Prostate gland (tissue), 2 donors: ENCODE measurements at regions not wholly inside any gene's neighbourhood (a gene's known extent, or its start where the extent isn't known, plus 50 kb on each side); places are given as distances from the start of the nearest gene placed in this dataset.

Experiments
- DNase-seq: peaks from one replicate; pipeline ENCODE4 v3.0.0-alpha.2; 2019; ENCODE audit warnings: low spot score
- H3K27ac ChIP-seq, 2 donors: fragments of 200-600 bp; sonication (generic); 2 replicates each; pipeline ENCODE4 v1.5.1; 2017 to 2019
- H3K27me3 ChIP-seq: fragments of 200-600 bp; sonication (generic); replicated peaks from 2 replicates; pipeline ENCODE4 v1.5.1; 2019; ENCODE audit not compliant: insufficient read depth
- H3K36me3 ChIP-seq, 2 donors: fragments of 200-600 bp; sonication (generic); 1 replicate in 1 of 2; 2 replicates in 1 of 2; pipeline versions ENCODE4 v1.5.1 to v1.8.1; 2017 to 2019
- H3K4me1 ChIP-seq: fragments of 200-600 bp; sonication (generic); replicated peaks from 2 replicates; pipeline ENCODE4 v1.5.1; 2019
- H3K4me3 ChIP-seq, 2 donors: fragments of 200-600 bp; sonication (generic); 2 replicates each; pipeline ENCODE4 v1.5.1; 2017 to 2019
- H3K9me3 ChIP-seq: fragments of 200-600 bp; sonication (generic); 2 replicates; pipeline ENCODE4 v1.5.1; 2017
- CTCF ChIP-seq, 4 experiments: fragments of 200-600 bp in 2 of 4; fragments of 450-650 bp in 2 of 4; sonication (generic) in 2 of 4; IDR thresholded peaks; 1 replicate in 3 of 4; 2 replicates in 1 of 4; pipeline ENCODE4 v1.5.1; 2016 to 2019; ENCODE audit warnings: antibody characterized with exemption in 4 of 4, mild to moderate bottlenecking in 2 of 4, moderate library complexity in 2 of 4
- POLR2A ChIP-seq: fragments of 450-650 bp; IDR thresholded peaks from one replicate; pipeline ENCODE4 v1.6.1; 2016; ENCODE audit warnings: antibody characterized with exemption, mild to moderate bottlenecking
- POLR2AphosphoS5 ChIP-seq: sonication (generic); formaldehyde crosslinking; IDR thresholded peaks from one replicate; pipeline ENCODE4 v1.6.1; 2017; ENCODE audit warnings: antibody characterized with exemption
- WGBS: methylation state at CpG from one replicate; pipeline ENCODE4 v1.1.5; 2018; 5-methylcytosine and 5-hydroxymethylcytosine counted together
- intact Hi-C: fragments of 100-400 bp; cut with DNase I; formaldehyde crosslinking; loops from one replicate; pipeline ENCODE4 v1.14.2; 2022

- no peaks in the 10 kb centered on the region for H3K4me1 ChIP-seq
- intact Hi-C loops, result no loop called here
- TF ChIP-seq POLR2AphosphoS5, result no peak
- no peak for TF ChIP-seq POLR2A
- no peak for TF ChIP-seq CTCF (IDR thresholded peaks at IDR 0.05)
- 63% methylated on average over 8 of the region's 8 CpGs for WGBS
- no peaks in the 10 kb centered on the region for H3K9me3 ChIP-seq
- no peak for DNase-seq
- H3K4me3 ChIP-seq, result no peak overlapping the region
- no peak overlapping the region for H3K27ac ChIP-seq
- no peaks in the 10 kb centered on the region for H3K36me3 ChIP-seq
- no peaks in the 10 kb centered on the region for H3K27me3 ChIP-seq
Observed at GRCh38 chr18:78918707-78919106, 60.9 kb upstream of the SALL3 start.

- Histone ChIP-seq H3K9me3 (no peaks in the 10 kb centered on the region), H3K4me3 (no peak overlapping the region), H3K27ac (no peak overlapping the region), H3K27me3 (no peaks in the 10 kb centered on the region), H3K36me3 (no peaks in the 10 kb centered on the region), H3K4me1 (no peaks in the 10 kb centered on the region)
- WGBS, result 86% methylated on average over 5 of the region's 5 CpGs
- no peak for TF ChIP-seq POLR2A
- TF ChIP-seq POLR2AphosphoS5, result no peak
- TF ChIP-seq CTCF (IDR thresholded peaks at IDR 0.05), result no peak
- intact Hi-C loops, result no loop called here
- DNase-seq, result no peak
Observed at GRCh38 chr18:78919956-78920355, 59.7 kb upstream of the SALL3 start.

GRCh38 chr18:78920456-78921138, 59.0 kb upstream of the SALL3 start:
- H3K36me3 ChIP-seq, result no peaks in the 10 kb centered on the region
- TF ChIP-seq POLR2AphosphoS5 (no peak), CTCF (IDR thresholded peaks at IDR 0.05) (no peak), POLR2A (no peak)
- WGBS, result 74% methylated on average over 17 of the region's 17 CpGs
- H3K4me3 ChIP-seq, result no peak overlapping the region
- H3K27ac ChIP-seq, result no peak overlapping the region
- intact Hi-C loops, result no loop called here
- no peaks in the 10 kb centered on the region for H3K9me3 ChIP-seq
- DNase-seq, result no peak
- H3K27me3 ChIP-seq, result no peaks in the 10 kb centered on the region
- H3K4me1 ChIP-seq, result no peaks in the 10 kb centered on the region

- H3K36me3 ChIP-seq, result no peaks in the 10 kb centered on the region
- no peak for DNase-seq
- 85% methylated on average over 18 of the region's 18 CpGs for WGBS
- no peak overlapping the region for H3K4me3 ChIP-seq
- intact Hi-C loops, result no loop called here
- H3K27me3 ChIP-seq, result no peaks in the 10 kb centered on the region
- H3K27ac ChIP-seq, result no peak overlapping the region
- H3K4me1 ChIP-seq, result no peaks in the 10 kb centered on the region
- H3K9me3 ChIP-seq, result no peaks in the 10 kb centered on the region
- no peak for TF ChIP-seq POLR2AphosphoS5
- no peak for TF ChIP-seq CTCF (IDR thresholded peaks at IDR 0.05)
- no peak for TF ChIP-seq POLR2A
Observed at GRCh38 chr18:78922856-78923255, 56.8 kb upstream of the SALL3 start.

- no peaks in the 10 kb centered on the region for H3K27me3 ChIP-seq
- no peak for DNase-seq
- WGBS, result 96% methylated on average over 14 of the region's 14 CpGs
- intact Hi-C loops, result no loop called here
- no peaks in the 10 kb centered on the region for H3K4me1 ChIP-seq
- H3K4me3 ChIP-seq, result no peak overlapping the region
- no peaks in the 10 kb centered on the region for H3K36me3 ChIP-seq
- TF ChIP-seq POLR2AphosphoS5 (no peak), CTCF (IDR thresholded peaks at IDR 0.05) (no peak)
- no peak overlapping the region for H3K27ac ChIP-seq
- no peaks in the 10 kb centered on the region for H3K9me3 ChIP-seq
Observed at GRCh38 chr18:78924301-78924700, 55.3 kb upstream of the SALL3 start.
